ENCODE measurements at regions not wholly inside any gene's neighbourhood (a gene's known extent, or its start where the extent isn't known, plus 50 kb on each side); places are given as distances from the start of the nearest gene placed in this dataset.

DNA sequence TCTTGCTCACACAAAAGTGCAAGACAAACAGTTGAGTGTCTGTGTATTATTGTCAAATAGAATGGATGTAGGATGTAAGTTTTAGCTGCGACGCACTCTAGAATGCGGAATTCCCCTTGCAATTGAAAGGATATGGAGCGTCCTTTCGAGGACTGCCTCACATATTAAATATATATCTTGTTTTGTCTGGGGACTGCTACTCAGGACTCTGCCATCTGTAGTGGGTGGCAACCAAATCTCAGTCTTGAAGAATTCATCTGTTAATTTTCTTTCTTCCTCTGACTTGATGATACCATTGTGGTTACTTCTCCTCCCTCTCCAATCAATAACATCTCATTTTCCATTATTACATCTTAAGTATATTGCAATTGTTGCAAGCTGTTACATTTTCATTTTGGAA, 121.6 kb downstream of the SOX4 start:
- TF ChIP-seq, protein P1, sequence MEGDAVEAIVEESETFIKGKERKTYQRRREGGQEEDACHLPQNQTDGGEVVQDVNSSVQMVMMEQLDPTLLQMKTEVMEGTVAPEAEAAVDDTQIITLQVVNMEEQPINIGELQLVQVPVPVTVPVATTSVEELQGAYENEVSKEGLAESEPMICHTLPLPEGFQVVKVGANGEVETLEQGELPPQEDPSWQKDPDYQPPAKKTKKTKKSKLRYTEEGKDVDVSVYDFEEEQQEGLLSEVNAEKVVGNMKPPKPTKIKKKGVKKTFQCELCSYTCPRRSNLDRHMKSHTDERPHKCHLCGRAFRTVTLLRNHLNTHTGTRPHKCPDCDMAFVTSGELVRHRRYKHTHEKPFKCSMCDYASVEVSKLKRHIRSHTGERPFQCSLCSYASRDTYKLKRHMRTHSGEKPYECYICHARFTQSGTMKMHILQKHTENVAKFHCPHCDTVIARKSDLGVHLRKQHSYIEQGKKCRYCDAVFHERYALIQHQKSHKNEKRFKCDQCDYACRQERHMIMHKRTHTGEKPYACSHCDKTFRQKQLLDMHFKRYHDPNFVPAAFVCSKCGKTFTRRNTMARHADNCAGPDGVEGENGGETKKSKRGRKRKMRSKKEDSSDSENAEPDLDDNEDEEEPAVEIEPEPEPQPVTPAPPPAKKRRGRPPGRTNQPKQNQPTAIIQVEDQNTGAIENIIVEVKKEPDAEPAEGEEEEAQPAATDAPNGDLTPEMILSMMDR (IDR thresholded peaks at IDR 0.05; ENCODE audit: control extremely low read depth, extremely low read depth), result no peak
- WGBS, 2 donors, result 80 to 92% methylated on average over 5 of the region's 5 CpGs
- no peak overlapping the region for H3K27ac ChIP-seq (ENCODE audit: low read depth in 1 of 2, low read length in 1 of 2)
- no peak overlapping the region for H3K4me3 ChIP-seq
- H3K4me1 ChIP-seq (ENCODE audit: control insufficient read depth in 5 of 5, insufficient read depth in 5 of 5, low read length in 5 of 5), result peaks cover 0 to under 1% (median 0%) of the 10 kb centered on the region in 5 donors
- no peaks in the 10 kb centered on the region for H3K27me3 ChIP-seq (ENCODE audit: control insufficient read depth in 3 of 3, insufficient read depth in 3 of 3, low read length in 2 of 3)
- ATAC-seq (ENCODE audit: insufficient read depth, low FRiP score) (no peak), DNase-seq (no peak)
- H3K9ac ChIP-seq (ENCODE audit: insufficient read depth in 1 of 2, low read length in 2 of 2), result no peak overlapping the region
- peaks cover 0 to 5% (median 0%) of the 10 kb centered on the region in 4 donors for H3K9me3 ChIP-seq (ENCODE audit: control insufficient read depth in 4 of 4, insufficient read depth in 3 of 4, low read length in 3 of 4)
- H3K36me3 ChIP-seq (ENCODE audit: control insufficient read depth in 4 of 4, insufficient read depth in 4 of 4, low read length in 4 of 4), result no peaks in the 10 kb centered on the region

DNA sequence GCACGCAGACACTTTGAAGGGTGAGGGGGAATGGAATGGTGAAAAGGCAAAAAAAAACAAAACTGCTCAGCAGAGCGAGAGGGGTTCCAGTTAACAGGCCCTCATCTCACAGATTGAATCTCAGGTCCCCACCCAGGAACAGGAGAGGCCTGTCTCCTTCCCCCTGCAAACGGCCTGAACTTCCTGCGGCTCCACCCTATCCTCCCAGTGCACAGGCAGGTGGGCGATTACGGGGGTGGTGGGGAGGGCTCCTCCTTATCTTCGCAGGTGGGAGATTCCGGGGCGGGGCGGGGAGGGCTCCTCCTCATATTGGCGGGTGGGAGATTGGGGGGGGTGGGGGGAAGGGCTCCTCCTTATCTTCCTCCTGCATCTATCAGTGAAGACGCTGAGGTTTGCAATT, 129.0 kb downstream of the SOX4 start:
- Histone ChIP-seq H3K9me3 (ENCODE audit: control insufficient read depth in 4 of 4, insufficient read depth in 3 of 4, low read length in 3 of 4) (peaks cover 0 to 5% (median 0%) of the 10 kb centered on the region in 4 donors), H3K36me3 (ENCODE audit: control insufficient read depth in 4 of 4, insufficient read depth in 4 of 4, low read length in 4 of 4) (no peaks in the 10 kb centered on the region), H3K9ac (ENCODE audit: insufficient read depth in 1 of 2, low read length in 2 of 2) (no peak overlapping the region), H3K27ac (ENCODE audit: low read depth in 1 of 2, low read length in 1 of 2) (no peak overlapping the region), H3K4me1 (ENCODE audit: control insufficient read depth in 5 of 5, insufficient read depth in 5 of 5, low read length in 5 of 5) (peaks cover 0 to 2% (median 0%) of the 10 kb centered on the region in 5 donors), H3K27me3 (ENCODE audit: control insufficient read depth in 3 of 3, insufficient read depth in 3 of 3, low read length in 2 of 3) (no peaks in the 10 kb centered on the region), H3K4me3 (no peak overlapping the region)
- no peak for ATAC-seq (ENCODE audit: insufficient read depth, low FRiP score)
- no peak for DNase-seq
- TF ChIP-seq, protein P1 (IDR thresholded peaks at IDR 0.05; ENCODE audit: control extremely low read depth, extremely low read depth), result no peak
- 25 to 36% methylated on average over 10 to 12 of the region's 12 CpGs for WGBS, 2 donors

- H3K4me3 ChIP-seq, result no peak overlapping the region
- H3K4me1 ChIP-seq (ENCODE audit: control insufficient read depth in 5 of 5, insufficient read depth in 5 of 5, low read length in 5 of 5), result peaks cover 0 to 4% (median 0%) of the 10 kb centered on the region in 5 donors
- H3K36me3 ChIP-seq (ENCODE audit: control insufficient read depth in 4 of 4, insufficient read depth in 4 of 4, low read length in 4 of 4), result no peaks in the 10 kb centered on the region
- no peaks in the 10 kb centered on the region for H3K27me3 ChIP-seq (ENCODE audit: control insufficient read depth in 3 of 3, insufficient read depth in 3 of 3, low read length in 2 of 3)
- TF ChIP-seq, protein P1 (IDR thresholded peaks at IDR 0.05; ENCODE audit: control extremely low read depth, extremely low read depth), result no peak
- ATAC-seq (ENCODE audit: insufficient read depth, low FRiP score) (no peak), DNase-seq (no peak)
- 74 to 76% methylated on average over 7 of the region's 7 CpGs for WGBS, 2 donors
- no peak overlapping the region for H3K9ac ChIP-seq (ENCODE audit: insufficient read depth in 1 of 2, low read length in 2 of 2)
- H3K9me3 ChIP-seq (ENCODE audit: control insufficient read depth in 4 of 4, insufficient read depth in 3 of 4, low read length in 3 of 4), result no peaks in the 10 kb centered on the region
- H3K27ac ChIP-seq (ENCODE audit: low read depth in 1 of 2, low read length in 1 of 2), result no peak overlapping the region
Measured at GRCh38 chr6:21726676-21727075, 133.1 kb downstream of the SOX4 start.

GRCh38 chr6:21728141-21728540, 134.6 kb downstream of the SOX4 start:
- no peak for DNase-seq
- Histone ChIP-seq H3K36me3 (ENCODE audit: control insufficient read depth in 4 of 4, insufficient read depth in 4 of 4, low read length in 4 of 4) (no peaks in the 10 kb centered on the region), H3K27ac (ENCODE audit: low read depth in 1 of 2, low read length in 1 of 2) (no peak overlapping the region), H3K27me3 (ENCODE audit: control insufficient read depth in 3 of 3, insufficient read depth in 3 of 3, low read length in 2 of 3) (no peaks in the 10 kb centered on the region), H3K9ac (ENCODE audit: insufficient read depth in 1 of 2, low read length in 2 of 2) (no peak overlapping the region), H3K9me3 (ENCODE audit: control insufficient read depth in 4 of 4, insufficient read depth in 3 of 4, low read length in 3 of 4) (no peaks in the 10 kb centered on the region), H3K4me3 (no peak overlapping the region), H3K4me1 (ENCODE audit: control insufficient read depth in 5 of 5, insufficient read depth in 5 of 5, low read length in 5 of 5) (peaks cover 0 to 8% (median 0%) of the 10 kb centered on the region in 5 donors)
- ATAC-seq (ENCODE audit: insufficient read depth, low FRiP score), result no peak
- 74 to 95% methylated on average over 7 of the region's 7 CpGs for WGBS, 2 donors
- TF ChIP-seq, protein P1 (IDR thresholded peaks at IDR 0.05; ENCODE audit: control extremely low read depth, extremely low read depth), result no peak

All from lung (tissue), 11 donors.